Endothelial cell (in vitro differentiated cells): ENCODE measurements at regions not wholly inside any gene's neighbourhood (a gene's known extent, or its start where the extent isn't known, plus 50 kb on each side); places are given as distances from the start of the nearest gene placed in this dataset.

Source experiments
- DNase-seq: peaks from one replicate; pipeline ENCODE4 v3.0.0; 2021; ENCODE audit warnings: low spot score
- H3K27ac Mint-ChIP-seq: one replicate; pipeline ENCODE4 v1.8.0; 2021; ENCODE audit warnings: mixed read lengths, inconsistent platforms; ENCODE audit not compliant: unreplicated experiment
- H3K27me3 Mint-ChIP-seq: one replicate; pipeline ENCODE4 v1.8.0; 2021; ENCODE audit warnings: mild to moderate bottlenecking, moderate library complexity, mixed read lengths, inconsistent platforms; ENCODE audit not compliant: unreplicated experiment
- H3K36me3 Mint-ChIP-seq: one replicate; pipeline ENCODE4 v1.8.0; 2021; ENCODE audit warnings: mild to moderate bottlenecking, low read depth, mixed read lengths, inconsistent platforms; ENCODE audit not compliant: unreplicated experiment
- H3K4me1 Mint-ChIP-seq: one replicate; pipeline ENCODE4 v1.8.0; 2021; ENCODE audit warnings: mild to moderate bottlenecking, mixed read lengths, inconsistent platforms; ENCODE audit not compliant: unreplicated experiment
- H3K4me3 Mint-ChIP-seq: one replicate; pipeline ENCODE4 v1.8.0; 2021; ENCODE audit warnings: mild to moderate bottlenecking, mixed read lengths, inconsistent platforms; ENCODE audit not compliant: unreplicated experiment
- H3K9me3 Mint-ChIP-seq: one replicate; pipeline ENCODE4 v1.8.0; 2021; ENCODE audit warnings: mixed read lengths, inconsistent platforms; ENCODE audit not compliant: unreplicated experiment
- TF ChIP-seq, protein P1 (sequence below): fragments of 200-600 bp; sonication (generic); IDR thresholded peaks from one replicate; pipeline ENCODE4 v1.5.0; 2021; ENCODE audit warnings: antibody characterized with exemption; ENCODE audit not compliant: unreplicated experiment

DNA sequence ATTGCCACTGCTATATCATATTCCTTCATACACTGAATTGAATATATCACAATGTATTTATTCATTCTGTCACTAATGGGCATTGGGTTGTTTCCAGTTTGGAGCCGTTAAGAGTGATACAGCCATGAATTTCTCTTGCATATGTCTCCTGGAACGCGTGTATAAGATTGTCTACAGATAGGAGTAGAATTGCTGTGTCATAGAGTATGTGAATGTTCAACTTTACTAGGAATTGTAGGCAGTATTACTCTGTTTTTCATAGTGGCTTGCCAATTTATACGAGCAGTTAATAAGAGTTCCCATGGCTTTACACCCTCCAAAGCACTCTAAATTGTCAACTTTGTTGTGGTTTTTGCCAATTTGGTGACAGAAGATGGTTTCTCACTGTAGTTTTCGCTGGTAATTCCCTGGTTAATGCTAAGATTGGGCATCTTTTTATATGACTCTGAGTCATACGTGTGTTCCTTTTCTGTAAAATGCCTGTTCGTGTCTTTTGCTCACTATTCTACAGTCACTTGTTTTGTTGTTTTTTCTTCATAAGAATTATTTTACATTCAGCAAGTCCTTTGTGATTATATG lies 136.1 kb upstream of the LIPC start:
- Mint-ChIP-seq H3K4me1 (no peaks in the 10 kb centered on the region), H3K27me3 (no peaks in the 10 kb centered on the region), H3K36me3 (no peaks in the 10 kb centered on the region), H3K4me3 (no peak overlapping the region), H3K9me3 (no peaks in the 10 kb centered on the region), H3K27ac (no peak overlapping the region)
- TF ChIP-seq, protein P1, sequence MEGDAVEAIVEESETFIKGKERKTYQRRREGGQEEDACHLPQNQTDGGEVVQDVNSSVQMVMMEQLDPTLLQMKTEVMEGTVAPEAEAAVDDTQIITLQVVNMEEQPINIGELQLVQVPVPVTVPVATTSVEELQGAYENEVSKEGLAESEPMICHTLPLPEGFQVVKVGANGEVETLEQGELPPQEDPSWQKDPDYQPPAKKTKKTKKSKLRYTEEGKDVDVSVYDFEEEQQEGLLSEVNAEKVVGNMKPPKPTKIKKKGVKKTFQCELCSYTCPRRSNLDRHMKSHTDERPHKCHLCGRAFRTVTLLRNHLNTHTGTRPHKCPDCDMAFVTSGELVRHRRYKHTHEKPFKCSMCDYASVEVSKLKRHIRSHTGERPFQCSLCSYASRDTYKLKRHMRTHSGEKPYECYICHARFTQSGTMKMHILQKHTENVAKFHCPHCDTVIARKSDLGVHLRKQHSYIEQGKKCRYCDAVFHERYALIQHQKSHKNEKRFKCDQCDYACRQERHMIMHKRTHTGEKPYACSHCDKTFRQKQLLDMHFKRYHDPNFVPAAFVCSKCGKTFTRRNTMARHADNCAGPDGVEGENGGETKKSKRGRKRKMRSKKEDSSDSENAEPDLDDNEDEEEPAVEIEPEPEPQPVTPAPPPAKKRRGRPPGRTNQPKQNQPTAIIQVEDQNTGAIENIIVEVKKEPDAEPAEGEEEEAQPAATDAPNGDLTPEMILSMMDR = no peak
- DNase-seq = no peak

DNA sequence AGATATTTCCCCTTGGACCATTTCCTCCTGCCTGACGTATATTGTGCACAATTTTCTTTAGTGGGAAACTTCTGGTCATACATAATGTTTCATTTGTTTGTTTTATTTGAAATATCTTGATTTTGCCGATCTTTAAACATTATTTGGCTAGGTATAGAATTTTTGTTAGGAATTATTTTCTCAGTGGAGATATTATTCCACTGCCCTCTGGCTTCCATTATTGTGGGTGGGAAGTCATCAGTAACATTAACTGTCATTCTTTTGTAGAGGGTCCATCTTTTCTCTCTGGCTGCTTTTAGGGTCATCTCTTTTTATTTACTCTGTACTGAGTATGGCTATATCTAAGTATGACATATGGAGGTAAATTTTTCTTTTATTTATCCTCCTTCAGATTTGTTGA lies 135.5 kb upstream of the LIPC start:
- no peaks in the 10 kb centered on the region for H3K9me3 Mint-ChIP-seq
- no peak overlapping the region for H3K4me3 Mint-ChIP-seq
- no peak for DNase-seq
- TF ChIP-seq, protein P1 = no peak
- no peaks in the 10 kb centered on the region for H3K4me1 Mint-ChIP-seq
- no peaks in the 10 kb centered on the region for H3K27me3 Mint-ChIP-seq
- H3K36me3 Mint-ChIP-seq = no peaks in the 10 kb centered on the region
- H3K27ac Mint-ChIP-seq = no peak overlapping the region

DNA sequence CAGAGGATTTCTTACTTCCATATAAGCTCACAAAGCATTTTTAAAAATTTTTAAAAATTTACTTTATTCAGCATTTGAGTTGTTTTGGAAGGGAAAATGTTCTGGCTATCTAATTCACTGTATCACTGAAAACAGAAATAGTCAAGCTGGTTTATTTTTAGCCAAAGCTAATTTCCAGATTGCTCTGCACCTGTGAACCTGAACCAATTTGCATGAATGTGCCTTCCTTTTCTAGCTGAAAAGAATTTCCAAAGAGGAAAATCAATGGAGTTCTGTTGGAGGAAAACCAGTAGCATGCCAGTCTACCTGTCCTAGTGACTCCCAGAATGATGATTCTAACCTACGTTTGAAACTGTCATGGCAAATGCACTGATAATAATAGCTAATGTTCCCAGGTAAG lies 134.2 kb upstream of the LIPC start:
- Mint-ChIP-seq H3K4me1 (no peaks in the 10 kb centered on the region), H3K27me3 (no peaks in the 10 kb centered on the region), H3K36me3 (no peaks in the 10 kb centered on the region), H3K4me3 (no peak overlapping the region), H3K9me3 (no peaks in the 10 kb centered on the region), H3K27ac (no peak overlapping the region)
- TF ChIP-seq, protein P1 = no peak
- DNase-seq = no peak

DNA sequence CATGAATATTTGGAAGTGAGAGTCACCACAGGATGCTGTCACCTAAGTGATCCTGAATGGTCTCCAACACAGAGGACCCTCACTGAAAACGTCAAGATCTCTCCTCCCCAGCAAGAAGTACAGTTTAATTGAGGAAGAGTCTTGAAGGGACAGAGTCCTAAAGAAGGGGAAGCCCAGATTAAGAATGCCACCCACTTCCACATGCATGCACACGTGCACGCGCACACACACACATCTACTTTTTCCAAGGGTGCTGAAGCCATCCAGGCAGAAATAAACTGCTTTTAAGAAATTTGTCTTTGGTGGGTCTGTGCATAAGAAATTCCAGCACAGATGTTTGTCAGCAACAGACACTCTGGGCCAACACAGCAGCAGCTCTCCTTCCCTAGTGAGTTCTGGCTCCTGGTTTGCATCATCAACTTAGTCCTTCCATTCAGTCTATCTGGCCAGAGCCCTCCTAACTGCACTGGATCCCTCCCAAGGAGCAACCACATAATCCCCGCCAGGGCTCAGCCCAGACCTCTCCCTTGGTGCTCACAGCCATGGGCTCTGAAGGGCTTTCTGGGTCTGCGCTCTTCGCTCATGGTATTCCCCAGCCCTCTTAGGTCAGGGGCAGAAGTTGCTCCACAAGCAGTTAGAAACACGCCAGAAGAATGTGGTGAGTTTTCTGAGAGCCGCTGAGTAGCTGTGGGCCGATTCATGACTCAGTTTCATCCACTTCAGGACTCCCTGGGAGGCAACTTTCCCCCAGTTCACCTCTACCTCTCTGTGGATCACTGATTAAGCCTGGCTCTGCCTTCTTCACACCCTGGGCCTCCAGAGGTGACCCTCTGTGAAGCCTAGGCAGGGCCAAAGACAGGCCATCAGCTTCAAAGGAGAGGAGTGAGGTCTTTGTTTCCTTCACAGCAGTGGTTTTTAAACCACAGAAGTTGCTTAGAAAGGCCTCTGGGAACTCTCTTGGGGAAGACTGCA lies 132.6 kb upstream of the LIPC start:
- TF ChIP-seq, protein P1 = no peak
- no peaks in the 10 kb centered on the region for H3K9me3 Mint-ChIP-seq
- no peaks in the 10 kb centered on the region for H3K27me3 Mint-ChIP-seq
- no peaks in the 10 kb centered on the region for H3K4me1 Mint-ChIP-seq
- no peak overlapping the region for H3K4me3 Mint-ChIP-seq
- no peak for DNase-seq
- no peak overlapping the region for H3K27ac Mint-ChIP-seq
- H3K36me3 Mint-ChIP-seq = no peaks in the 10 kb centered on the region

DNA sequence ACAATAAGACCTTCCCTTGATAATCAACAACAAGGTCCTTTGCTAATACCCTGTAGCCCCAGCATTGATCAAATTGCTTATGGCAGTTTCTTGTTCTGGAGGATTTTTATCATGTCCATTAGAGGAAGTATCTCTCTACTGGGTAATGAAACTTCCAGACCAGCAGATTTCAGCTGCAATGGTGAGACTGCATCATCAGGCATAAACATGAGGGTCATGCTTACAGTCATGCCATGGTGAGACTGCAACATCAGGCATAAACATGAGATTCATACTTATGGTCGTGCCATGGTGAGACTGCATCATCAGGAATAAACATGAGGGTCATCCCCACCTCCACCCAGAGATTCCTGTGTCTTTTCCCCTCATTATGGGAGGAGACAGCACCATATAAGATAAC lies 129.0 kb upstream of the LIPC start:
- no peak overlapping the region for H3K27ac Mint-ChIP-seq
- no peaks in the 10 kb centered on the region for H3K9me3 Mint-ChIP-seq
- H3K4me1 Mint-ChIP-seq = peaks cover 21% of the 10 kb centered on the region
- no peak for DNase-seq
- H3K4me3 Mint-ChIP-seq = no peak overlapping the region
- no peaks in the 10 kb centered on the region for H3K36me3 Mint-ChIP-seq
- TF ChIP-seq, protein P1 = no peak
- peaks cover 2% of the 10 kb centered on the region for H3K27me3 Mint-ChIP-seq
